ENCODE measurements at regions not wholly inside any gene's neighbourhood (a gene's known extent, or its start where the extent isn't known, plus 50 kb on each side); places are given as distances from the start of the nearest gene placed in this dataset.

DNA sequence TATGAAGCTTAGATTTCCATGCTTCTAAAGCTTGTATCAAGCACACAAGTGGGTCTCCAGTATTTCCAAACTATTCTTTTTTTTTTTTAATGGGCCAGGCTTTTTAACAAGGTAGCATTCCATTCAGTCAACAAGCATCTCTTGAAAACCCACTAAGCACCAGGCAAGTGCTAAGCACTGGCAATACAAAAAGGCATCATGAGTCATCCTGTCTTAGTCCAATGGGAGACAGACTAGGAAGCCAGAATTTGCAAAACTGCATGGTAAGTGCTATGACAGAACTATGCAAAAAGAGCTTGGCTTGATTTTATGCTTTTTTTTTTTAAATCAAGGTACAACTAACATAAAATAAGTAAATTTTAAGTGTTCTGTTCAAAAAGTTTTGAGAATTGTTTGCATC lies 109.3 kb upstream of the DST start:
- TF ChIP-seq, protein P1, sequence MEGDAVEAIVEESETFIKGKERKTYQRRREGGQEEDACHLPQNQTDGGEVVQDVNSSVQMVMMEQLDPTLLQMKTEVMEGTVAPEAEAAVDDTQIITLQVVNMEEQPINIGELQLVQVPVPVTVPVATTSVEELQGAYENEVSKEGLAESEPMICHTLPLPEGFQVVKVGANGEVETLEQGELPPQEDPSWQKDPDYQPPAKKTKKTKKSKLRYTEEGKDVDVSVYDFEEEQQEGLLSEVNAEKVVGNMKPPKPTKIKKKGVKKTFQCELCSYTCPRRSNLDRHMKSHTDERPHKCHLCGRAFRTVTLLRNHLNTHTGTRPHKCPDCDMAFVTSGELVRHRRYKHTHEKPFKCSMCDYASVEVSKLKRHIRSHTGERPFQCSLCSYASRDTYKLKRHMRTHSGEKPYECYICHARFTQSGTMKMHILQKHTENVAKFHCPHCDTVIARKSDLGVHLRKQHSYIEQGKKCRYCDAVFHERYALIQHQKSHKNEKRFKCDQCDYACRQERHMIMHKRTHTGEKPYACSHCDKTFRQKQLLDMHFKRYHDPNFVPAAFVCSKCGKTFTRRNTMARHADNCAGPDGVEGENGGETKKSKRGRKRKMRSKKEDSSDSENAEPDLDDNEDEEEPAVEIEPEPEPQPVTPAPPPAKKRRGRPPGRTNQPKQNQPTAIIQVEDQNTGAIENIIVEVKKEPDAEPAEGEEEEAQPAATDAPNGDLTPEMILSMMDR (conservative IDR thresholded peaks at IDR 0.05) = no peak
- H3K27ac ChIP-seq = no peak overlapping the region

- TF ChIP-seq, protein P1 (conservative IDR thresholded peaks at IDR 0.05) = no peak
- no peak overlapping the region for H3K27ac ChIP-seq
Observed at GRCh38 chr6:56751604-56752003, 108.9 kb upstream of the DST start.

GRCh38 chr6:56750686-56751085 lies 108.0 kb upstream of the DST start:
- H3K27ac ChIP-seq = no peak overlapping the region
- TF ChIP-seq, protein P1 (conservative IDR thresholded peaks at IDR 0.05) = no peak

GRCh38 chr6:56749632-56750151 lies 107.0 kb upstream of the DST start:
- H3K27ac ChIP-seq = no peak overlapping the region
- TF ChIP-seq, protein P1 (conservative IDR thresholded peaks at IDR 0.05) = no peak

DNA sequence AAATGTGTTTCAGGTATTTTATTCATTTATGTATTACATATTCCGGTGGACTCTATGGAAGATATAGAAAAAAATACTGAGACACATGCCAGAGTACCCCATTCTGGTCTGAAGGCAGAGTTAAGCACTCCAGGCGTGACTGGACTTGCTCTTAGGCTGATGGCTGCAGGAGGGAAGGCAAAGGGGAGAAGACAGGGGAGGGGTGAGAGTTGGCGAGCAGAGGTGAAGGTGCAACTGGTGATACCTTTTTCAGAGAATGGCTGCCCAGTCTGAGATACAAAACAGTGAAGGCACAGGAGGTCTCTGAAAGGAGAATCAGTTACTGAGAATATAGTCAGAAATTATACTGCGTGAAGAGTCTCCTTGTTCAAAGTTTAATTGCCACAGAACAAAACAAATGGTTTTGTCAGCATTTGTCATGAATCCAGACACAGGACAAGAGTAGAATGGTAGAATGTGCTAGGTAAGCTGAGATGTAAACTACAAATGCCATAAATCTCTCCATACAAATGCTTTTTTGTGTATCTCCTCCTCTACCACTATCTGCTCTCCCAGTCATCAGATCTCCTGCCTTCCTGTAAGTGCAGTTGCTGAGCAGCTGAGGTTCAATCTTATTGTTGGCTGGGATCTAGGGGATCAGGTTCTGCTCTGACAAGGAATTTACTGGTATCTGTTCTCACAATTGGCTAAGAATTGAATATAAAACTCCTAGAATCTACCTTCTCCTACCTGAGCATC lies 104.2 kb upstream of the DST start:
- no peak overlapping the region for H3K27ac ChIP-seq

GRCh38 chr6:56745971-56746370 lies 103.3 kb upstream of the DST start:
- TF ChIP-seq, protein P1 (conservative IDR thresholded peaks at IDR 0.05) = no peak
- no peak overlapping the region for H3K27ac ChIP-seq

More for the DNA sequence above, 104.2 kb upstream of the DST start:
- TF ChIP-seq, protein P1 (conservative IDR thresholded peaks at IDR 0.05) = no peak

- TF ChIP-seq, protein P1 (conservative IDR thresholded peaks at IDR 0.05) = no peak
- H3K27ac ChIP-seq = no peak overlapping the region
Observed at GRCh38 chr6:56745081-56745480, 102.4 kb upstream of the DST start.

All from VCaP (cell line).